NCI-H2171 treated with DMSO at 0.1 percent for 48 hours (cell line): ENCODE measurements at regions not wholly inside any gene's neighbourhood (a gene's known extent, or its start where the extent isn't known, plus 50 kb on each side); places are given as distances from the start of the nearest gene placed in this dataset.
"Not testable (repeated sequence)": the region's sequence is repeated elsewhere in the genome, so short reads cannot be mapped to it uniquely, and the experiment has no call there.

Experiments
- DNase-seq: peaks from one replicate; lab custom pipeline; 2025; lab: John Stamatoyannopoulos, UW

DNA sequence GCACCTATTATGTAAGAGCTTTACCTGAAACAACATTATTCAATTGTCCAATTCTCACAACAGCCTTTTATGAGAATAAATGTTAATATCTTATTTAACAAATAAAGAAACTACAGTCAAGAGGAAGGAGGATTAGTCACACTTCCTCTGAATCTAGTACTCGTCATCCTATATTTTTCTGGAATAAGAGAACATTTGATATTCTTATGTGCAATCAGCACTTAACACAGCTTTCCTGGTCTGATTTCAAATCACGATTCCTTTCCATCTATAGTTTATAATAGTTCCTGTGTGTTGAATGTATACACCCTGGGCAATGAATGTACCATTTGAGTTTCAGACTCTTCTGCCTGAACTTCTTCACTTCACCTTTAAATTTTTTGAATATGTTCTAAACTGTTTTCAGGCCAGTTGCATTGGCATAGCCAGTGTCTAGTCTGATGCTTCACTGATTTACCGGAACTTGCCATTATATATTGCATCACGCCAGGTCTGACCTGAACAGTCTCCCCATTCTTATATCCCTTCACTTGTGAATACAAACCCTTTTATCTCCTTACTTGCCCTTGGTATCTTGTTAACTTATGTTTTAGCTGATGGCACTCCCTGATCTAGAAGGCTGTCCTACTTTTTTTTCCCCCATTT lies 698.3 kb downstream of the MAT2B start:
- no peak for DNase-seq

DNA sequence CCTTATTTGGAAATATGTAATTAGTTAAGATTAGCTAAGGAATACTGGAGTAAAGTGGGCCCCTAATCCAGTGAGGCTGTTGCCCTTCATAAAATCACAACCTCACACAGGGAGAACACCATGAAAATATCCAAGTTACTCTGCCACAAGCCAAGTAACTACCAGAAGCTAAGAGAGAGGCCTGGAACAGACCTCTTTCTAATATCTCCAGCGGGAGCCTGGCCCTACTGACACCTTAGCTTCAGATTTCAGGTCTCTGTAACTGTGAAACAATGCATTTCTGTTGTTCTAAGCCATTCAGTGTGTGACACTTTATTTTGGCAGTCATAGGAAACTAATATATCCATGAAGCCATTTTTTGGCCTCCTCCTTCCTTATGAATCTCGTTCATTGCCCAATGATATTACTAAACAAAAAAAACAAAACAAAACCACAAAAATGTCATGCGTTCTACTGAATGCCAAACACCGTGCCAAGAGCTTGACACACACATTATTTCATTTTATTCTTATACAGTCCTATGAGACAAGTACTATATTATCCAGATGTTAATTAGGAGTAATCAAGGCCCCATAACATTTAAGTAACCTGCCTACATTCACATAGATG lies 699.0 kb downstream of the MAT2B start:
- no peak for DNase-seq

DNA sequence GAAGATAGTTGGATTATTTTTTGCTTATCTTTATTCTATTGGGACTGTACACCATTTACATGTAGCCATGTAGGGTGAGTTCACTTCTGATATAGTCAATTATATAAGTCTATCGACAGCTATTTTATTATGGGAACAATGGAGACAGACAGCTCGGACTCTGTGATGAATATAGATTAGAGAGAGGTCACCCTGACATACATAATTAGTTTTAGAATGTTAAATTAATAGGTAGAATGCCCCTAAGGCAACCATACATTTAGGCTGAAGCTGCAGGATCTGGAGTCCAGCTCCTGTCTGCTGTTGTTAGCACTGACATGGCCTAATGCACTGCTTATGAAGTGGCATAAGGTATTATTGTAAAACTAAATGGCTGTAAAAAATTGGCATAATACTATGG lies 700.8 kb downstream of the MAT2B start:
- DNase-seq = no peak

DNA sequence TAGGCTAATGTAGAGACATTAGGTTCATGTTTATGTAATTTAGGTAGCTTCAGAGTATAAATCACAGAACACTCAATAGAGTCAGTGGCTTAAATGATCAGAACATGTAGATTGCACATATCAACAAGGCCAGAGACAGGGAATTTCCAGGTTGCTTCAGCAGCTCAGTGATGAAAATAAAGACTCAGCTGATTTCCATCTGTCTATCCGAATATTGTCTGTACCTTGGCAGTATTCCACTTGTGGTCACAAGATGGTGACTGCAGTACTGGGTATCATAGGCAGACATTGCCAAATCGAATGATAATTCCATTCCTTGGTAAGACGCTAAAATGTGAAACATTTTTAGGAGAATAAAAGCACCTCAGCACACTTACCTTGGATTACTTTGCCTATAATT lies 702.2 kb downstream of the MAT2B start:
- no peak for DNase-seq

- DNase-seq = no peak
These were observed 705.1 kb downstream of the MAT2B start for GRCh38 chr5:164210491-164210890.

GRCh38 chr5:164214698-164215097 lies 709.3 kb downstream of the MAT2B start:
- DNase-seq = no peak

- DNase-seq = no peak
These were observed 712.0 kb downstream of the MAT2B start for GRCh38 chr5:164217464-164217863.

GRCh38 chr5:164220522-164220921 lies 715.1 kb downstream of the MAT2B start:
- DNase-seq = no peak

DNA sequence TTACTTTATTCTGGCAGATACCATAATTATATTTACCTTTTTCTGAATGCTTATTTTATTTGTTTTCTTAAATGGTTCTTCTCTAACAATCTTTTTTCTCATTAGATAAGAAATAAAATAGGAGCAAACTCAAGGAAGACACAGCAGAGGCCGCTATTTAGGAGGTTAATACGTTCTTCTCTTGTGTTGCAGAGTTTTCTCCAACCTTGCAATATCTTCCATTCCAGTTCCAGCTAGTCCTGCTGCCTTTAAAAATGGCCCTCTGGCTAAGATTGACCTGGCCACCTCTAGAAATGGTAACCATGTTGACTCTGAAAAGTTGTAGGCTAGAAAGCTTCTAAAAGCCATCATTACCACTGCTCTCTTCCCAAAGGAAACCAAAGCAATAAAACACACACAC lies 718.8 kb downstream of the MAT2B start:
- no peak for DNase-seq

DNA sequence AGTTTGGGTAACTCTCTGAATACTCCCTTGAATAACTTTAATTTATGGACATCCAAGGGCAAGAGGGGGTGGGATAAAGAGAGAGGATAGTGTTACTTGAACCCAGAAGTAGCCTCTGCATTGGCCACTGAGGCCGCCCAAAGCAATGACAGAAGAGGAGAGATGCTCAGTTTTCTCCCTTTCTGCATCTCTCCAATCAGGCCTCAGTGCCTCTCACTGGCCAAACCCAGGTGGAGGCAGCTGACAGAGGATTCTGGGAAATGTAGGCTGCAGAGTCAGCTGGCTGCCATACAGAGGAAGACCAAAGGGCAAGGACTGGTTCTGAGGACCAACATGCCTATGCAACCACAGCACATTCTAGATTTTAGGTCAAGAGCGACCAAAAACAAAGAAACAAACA lies 719.4 kb downstream of the MAT2B start:
- DNase-seq = no peak

DNA sequence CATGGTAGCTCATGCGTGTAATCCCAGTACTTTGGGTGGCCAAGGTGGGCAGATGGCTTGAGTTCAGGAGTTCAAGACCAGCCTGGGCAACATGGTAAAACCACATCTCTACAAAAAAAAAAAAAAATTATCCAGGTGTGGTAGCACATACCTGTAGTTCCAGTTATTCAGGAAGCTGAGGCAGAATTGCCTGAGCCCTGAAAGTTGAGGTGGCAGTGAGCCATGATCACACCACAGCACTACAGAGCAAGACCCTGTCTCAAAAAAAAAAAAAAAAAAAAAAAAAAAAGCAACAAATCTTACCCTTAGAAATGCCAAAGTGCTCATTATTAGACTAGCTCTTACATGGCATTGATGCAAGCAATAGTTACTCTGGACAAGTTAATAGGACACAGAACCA lies 724.9 kb downstream of the MAT2B start:
- DNase-seq = no peak

GRCh38 chr5:164233791-164234190 lies 728.4 kb downstream of the MAT2B start:
- DNase-seq = no peak

- no peak for DNase-seq
These were observed 728.9 kb downstream of the MAT2B start for GRCh38 chr5:164234321-164234720.

DNA sequence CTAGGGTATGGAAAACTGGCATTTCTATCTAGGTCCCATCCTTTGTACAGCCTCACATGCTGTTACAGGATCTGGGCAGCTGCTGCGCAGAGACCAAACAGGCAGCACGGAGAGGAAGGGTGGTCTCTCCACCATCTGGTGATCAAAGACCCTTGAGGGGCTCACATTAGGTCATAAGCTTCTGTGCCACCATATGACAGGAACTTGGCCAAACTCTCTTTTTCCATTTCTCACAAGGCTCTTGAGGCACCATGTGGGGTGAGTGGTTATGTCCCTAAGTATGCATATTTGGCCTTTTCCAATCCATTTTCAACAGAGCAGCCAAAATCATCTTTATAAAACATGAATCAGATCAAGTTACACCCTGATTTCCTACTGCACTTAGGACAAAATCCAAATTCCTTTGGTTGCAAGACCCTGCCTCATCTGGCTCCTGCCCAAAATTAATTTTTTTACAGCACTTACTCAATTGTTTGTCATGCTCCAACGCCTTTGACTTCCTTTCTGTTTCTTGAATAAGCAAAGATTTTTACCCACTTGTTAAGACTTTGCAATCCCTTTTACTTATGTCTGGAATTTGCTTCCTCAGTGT lies 730.0 kb downstream of the MAT2B start:
- no peak for DNase-seq

- DNase-seq = no peak
These were observed 732.1 kb downstream of the MAT2B start for GRCh38 chr5:164237486-164237885.

GRCh38 chr5:164251781-164252180 lies 746.4 kb downstream of the MAT2B start:
- not testable (repeated sequence) for DNase-seq

DNA sequence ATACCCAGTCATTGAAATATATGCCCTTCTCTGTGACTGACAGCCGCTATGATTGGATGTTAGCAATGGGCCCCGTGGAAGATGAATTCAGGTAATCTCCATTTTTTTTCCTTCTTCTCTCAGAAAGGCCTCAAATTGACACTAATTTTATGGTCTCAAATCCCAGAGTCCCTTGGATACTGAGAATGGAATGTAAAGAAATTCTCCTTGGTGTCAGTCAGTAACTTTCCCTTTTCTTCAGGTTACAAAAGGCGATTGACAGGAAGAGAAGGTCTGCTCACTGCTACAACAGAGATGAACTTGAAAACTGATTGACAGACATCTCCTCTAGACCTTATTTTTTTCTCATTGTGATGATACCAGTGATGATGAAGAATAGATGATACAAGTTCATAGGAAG lies 748.3 kb downstream of the MAT2B start:
- DNase-seq = no peak

DNA sequence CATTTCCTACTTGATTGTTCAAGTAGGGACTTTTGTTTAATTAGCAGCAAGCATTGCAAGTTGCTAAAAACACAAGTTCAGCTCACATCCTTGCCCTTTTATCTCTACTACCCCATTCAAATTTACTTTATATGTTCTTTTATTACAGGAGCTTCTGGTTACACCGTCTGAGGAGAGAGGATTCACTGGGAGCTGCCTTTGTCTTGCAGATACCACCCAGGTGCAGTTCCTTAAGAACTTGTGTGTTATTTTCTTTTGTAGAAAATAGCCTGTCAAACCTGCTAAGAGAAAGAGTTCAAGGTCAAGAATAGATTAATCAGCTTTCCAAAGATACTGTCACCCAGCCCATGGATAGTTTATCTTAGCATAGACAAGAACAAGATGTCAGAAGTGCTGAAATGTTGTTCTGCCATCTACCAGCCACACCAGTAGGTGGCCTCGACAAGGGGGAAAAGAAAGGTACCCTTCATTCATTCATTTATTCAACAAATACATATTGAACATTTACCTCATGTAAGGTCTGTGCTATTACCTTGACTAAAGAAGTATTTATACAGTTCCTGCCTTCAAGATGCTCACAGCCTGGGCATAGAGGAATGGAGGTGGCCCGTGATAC lies 750.3 kb downstream of the MAT2B start:
- DNase-seq = no peak

GRCh38 chr5:164256351-164256750 lies 750.9 kb downstream of the MAT2B start:
- DNase-seq = no peak

DNA sequence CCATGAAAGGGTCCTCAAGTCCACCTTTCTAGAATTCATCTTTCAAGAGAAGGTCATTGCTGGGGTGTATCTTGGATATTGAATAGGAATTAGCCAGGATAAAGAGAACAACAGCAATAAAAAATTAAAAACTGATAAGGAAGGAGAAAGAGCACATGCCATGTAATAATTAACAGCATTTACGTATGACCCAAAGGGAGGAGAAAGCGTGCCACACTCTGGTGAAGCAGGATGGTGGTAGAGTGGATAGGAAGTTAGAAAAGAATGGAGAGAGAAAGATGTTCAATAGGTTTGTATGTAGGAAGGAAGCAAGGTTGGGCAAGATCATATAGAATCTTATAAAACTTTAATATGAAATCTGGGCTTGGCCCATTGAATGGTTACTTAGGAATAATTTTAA lies 751.5 kb downstream of the MAT2B start:
- DNase-seq = no peak

GRCh38 chr5:164265566-164265965 lies 760.1 kb downstream of the MAT2B start:
- no peak for DNase-seq

DNA sequence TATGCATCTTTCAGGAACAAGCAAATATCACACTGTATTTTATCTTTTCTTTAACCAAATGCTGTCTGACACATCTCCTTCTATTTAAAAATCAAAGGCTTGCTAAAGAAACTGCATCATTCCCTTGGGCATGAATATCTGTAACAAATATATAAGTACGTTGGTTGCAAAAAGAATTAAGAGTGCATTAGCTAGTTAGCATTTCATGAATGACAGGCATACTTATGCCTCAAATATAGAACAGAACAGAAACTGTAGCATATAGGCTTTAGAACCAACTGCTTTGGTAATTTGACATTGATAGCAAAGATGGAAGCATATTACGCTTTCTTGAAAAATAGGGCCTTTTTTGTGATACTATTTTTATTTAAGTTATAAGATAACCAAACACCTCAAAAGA lies 761.2 kb downstream of the MAT2B start:
- DNase-seq = no peak

- no peak for DNase-seq
These were observed 772.3 kb downstream of the MAT2B start for GRCh38 chr5:164277720-164278119.
